Common myeloid progenitor, CD34-positive (primary cell): ENCODE measurements at regions not wholly inside any gene's neighbourhood (a gene's known extent, or its start where the extent isn't known, plus 50 kb on each side); places are given as distances from the start of the nearest gene placed in this dataset.

Experiments
- CTCF ChIA-PET: fragments of 350-600 bp; sonication (Branson Sonifier 250); formaldehyde crosslinking; loops from one replicate; lab custom pipeline; 2021; ENCODE audit warnings: antibody characterized with exemption; lab: Charles Lee
- POLR2A ChIA-PET: fragments of 350-600 bp; sonication (Branson Sonifier 250); formaldehyde crosslinking; loops from one replicate; lab custom pipeline; 2021; ENCODE audit warnings: antibody characterized with exemption; lab: Charles Lee
- DNase-seq, 3 donors: peaks; one replicate each; pipeline versions ENCODE4 v3.0.0 to v3.0.0-alpha.2; 2013
- H3K27ac ChIP-seq, 2 experiments: 1 replicate in 1 of 2; 2 replicates in 1 of 2; pipeline ENCODE4 v1.7.0; 2013; ENCODE audit warnings: inconsistent platforms in 2 of 2, low read length in 2 of 2, mild to moderate bottlenecking in 2 of 2, low read depth in 1 of 2, moderate library complexity in 1 of 2; ENCODE audit not compliant: severe bottlenecking in 2 of 2, insufficient read depth in 1 of 2, poor library complexity in 1 of 2
- H3K27me3 ChIP-seq, 5 experiments: replicated peaks in 2 of 5; 1 replicate in 3 of 5; 2 replicates in 2 of 5; pipeline versions ENCODE4 v1.6.1 to v1.7.0; 2013; ENCODE audit warnings: low read length in 4 of 5, mild to moderate bottlenecking in 2 of 5, moderate library complexity in 2 of 5, inconsistent platforms in 1 of 5; ENCODE audit not compliant: insufficient read depth in 5 of 5, control insufficient read depth in 4 of 5
- H3K36me3 ChIP-seq, 4 experiments: 1 replicate in 2 of 4; 2 replicates in 2 of 4; pipeline versions ENCODE4 v1.6.1 to v1.7.0; 2013; ENCODE audit warnings: low read length in 3 of 4, control low read depth in 1 of 4, mild to moderate bottlenecking in 1 of 4; ENCODE audit not compliant: control insufficient read depth in 4 of 4, insufficient read depth in 4 of 4
- H3K4me1 ChIP-seq, 4 experiments: 1 replicate in 3 of 4; 2 replicates in 1 of 4; pipeline versions ENCODE4 v1.6.1 to v1.7.1; 2013; ENCODE audit warnings: low read length in 3 of 4, mild to moderate bottlenecking in 3 of 4, control low read depth in 1 of 4, inconsistent platforms in 1 of 4, moderate library complexity in 1 of 4; ENCODE audit not compliant: control insufficient read depth in 4 of 4, insufficient read depth in 4 of 4; ENCODE audit errors: control extremely low read depth in 1 of 4
- H3K4me3 ChIP-seq, 7 experiments: 1 replicate in 4 of 7; 2 replicates in 3 of 7; pipeline versions ENCODE4 v1.5.1 to v1.7.0; 2013; ENCODE audit warnings: mild to moderate bottlenecking in 7 of 7, low read length in 6 of 7, moderate library complexity in 6 of 7, inconsistent platforms in 2 of 7, low read depth in 2 of 7, control low read depth in 1 of 7; ENCODE audit not compliant: insufficient read depth in 4 of 7, control insufficient read depth in 1 of 7; ENCODE audit errors: extremely low read depth in 1 of 7
- H3K9me3 ChIP-seq, 5 experiments: 1 replicate in 4 of 5; 2 replicates in 1 of 5; pipeline versions ENCODE4 v1.6.1 to v1.7.1; 2013; ENCODE audit warnings: low read length in 4 of 5, mild to moderate bottlenecking in 2 of 5, inconsistent platforms in 1 of 5, low read depth in 1 of 5, moderate library complexity in 1 of 5; ENCODE audit not compliant: control insufficient read depth in 4 of 5, insufficient read depth in 2 of 5; ENCODE audit errors: control extremely low read depth in 1 of 5
- WGBS: methylation state at CpG from one replicate; pipeline ENCODE4 v1.1.5; 2013; ENCODE audit not compliant: insufficient coverage; 5-methylcytosine and 5-hydroxymethylcytosine counted together

- ChIA-PET POLR2A (interaction anchor here (0.5 kb wide), 1 partner anchor 267 kb away, joined by 3 read pairs; no protein-coding TSS in a partner anchor), CTCF (no interaction called here)
- no peak overlapping the region for H3K4me3 ChIP-seq
- peaks cover 0 to 4% (median 0%) of the 10 kb centered on the region in 5 experiments for H3K9me3 ChIP-seq
- WGBS, result 29% methylated on average over 3 of the region's 3 CpGs
- DNase-seq, result peak in 1 of 3 donors; percentile 18
- no peak overlapping the region for H3K27ac ChIP-seq
- H3K4me1 ChIP-seq, result peaks cover 0 to 6% (median 0%) of the 10 kb centered on the region in 4 experiments
- H3K27me3 ChIP-seq, result no peaks in the 10 kb centered on the region
- no peaks in the 10 kb centered on the region for H3K36me3 ChIP-seq
Measured at GRCh38 chr9:115192280-115192679, 74.3 kb upstream of the TNC start.

- H3K4me1 ChIP-seq, result peaks cover 0 to 6% (median 0%) of the 10 kb centered on the region in 4 experiments
- H3K4me3 ChIP-seq, result no peak overlapping the region
- no peaks in the 10 kb centered on the region for H3K36me3 ChIP-seq
- ChIA-PET POLR2A (interaction anchor here (0.5 kb wide), 1 partner anchor 268 kb away, joined by 3 read pairs; no protein-coding TSS in a partner anchor), CTCF (no interaction called here)
- H3K27me3 ChIP-seq, result peaks cover 0 to under 1% (median 0%) of the 10 kb centered on the region in 5 experiments
- H3K9me3 ChIP-seq, result peaks cover 0 to 4% (median 0%) of the 10 kb centered on the region in 5 experiments
- DNase-seq, result no peak
- 100% methylated on average over 1 of the region's 2 CpGs for WGBS
- no peak overlapping the region for H3K27ac ChIP-seq
Measured at GRCh38 chr9:115192835-115193525, 75.0 kb upstream of the TNC start.

- H3K9me3 ChIP-seq, result peaks cover 0 to 4% (median 0%) of the 10 kb centered on the region in 5 experiments
- 91% methylated on average over 4 of the region's 4 CpGs for WGBS
- CTCF ChIA-PET, result no interaction called here
- peaks cover 0 to 3% (median 0%) of the 10 kb centered on the region in 5 experiments for H3K27me3 ChIP-seq
- DNase-seq, result no peak
- POLR2A ChIA-PET, result no interaction called here
- H3K4me1 ChIP-seq, result peaks cover 0 to 6% (median 0%) of the 10 kb centered on the region in 4 experiments
- H3K4me3 ChIP-seq, result no peak overlapping the region
- no peak overlapping the region for H3K27ac ChIP-seq
- no peaks in the 10 kb centered on the region for H3K36me3 ChIP-seq
Measured at GRCh38 chr9:115193777-115194176, 75.8 kb upstream of the TNC start.

- peaks cover 0 to 4% (median 0%) of the 10 kb centered on the region in 5 experiments for H3K9me3 ChIP-seq
- no peak overlapping the region for H3K27ac ChIP-seq
- ChIA-PET CTCF (no interaction called here), POLR2A (no interaction called here)
- H3K27me3 ChIP-seq, result peaks cover 0 to 4% (median 0%) of the 10 kb centered on the region in 5 experiments
- no peaks in the 10 kb centered on the region for H3K36me3 ChIP-seq
- no peak overlapping the region for H3K4me3 ChIP-seq
- DNase-seq, result no peak
- H3K4me1 ChIP-seq, result peaks cover 0 to 6% (median 0%) of the 10 kb centered on the region in 4 experiments
Measured at GRCh38 chr9:115194216-115194615, 76.3 kb upstream of the TNC start.

GRCh38 chr9:115195912-115196311, 78.0 kb upstream of the TNC start:
- WGBS, result 100% methylated on average over 1 of the region's 1 CpG
- CTCF ChIA-PET, result no interaction called here
- Histone ChIP-seq H3K27ac (no peak overlapping the region), H3K9me3 (peaks cover 0 to 3% (median 0%) of the 10 kb centered on the region in 5 experiments), H3K4me1 (peaks cover 0 to 6% (median 0%) of the 10 kb centered on the region in 4 experiments), H3K4me3 (no peak overlapping the region), H3K36me3 (no peaks in the 10 kb centered on the region), H3K27me3 (peaks cover 0 to 4% (median 0%) of the 10 kb centered on the region in 5 experiments)
- POLR2A ChIA-PET, result no interaction called here
- no peak for DNase-seq

- H3K27me3 ChIP-seq, result peaks cover 0 to 4% (median 0%) of the 10 kb centered on the region in 5 experiments
- peaks cover 0 to 3% (median 0%) of the 10 kb centered on the region in 5 experiments for H3K9me3 ChIP-seq
- POLR2A ChIA-PET, result no interaction called here
- H3K4me1 ChIP-seq, result peaks cover 0 to 5% (median 0%) of the 10 kb centered on the region in 4 experiments
- WGBS, result 94% methylated on average over 2 of the region's 3 CpGs
- DNase-seq, result no peak
- no peaks in the 10 kb centered on the region for H3K36me3 ChIP-seq
- no peak overlapping the region for H3K27ac ChIP-seq
- no peak overlapping the region for H3K4me3 ChIP-seq
- CTCF ChIA-PET, result no interaction called here
Measured at GRCh38 chr9:115196919-115197318, 79.0 kb upstream of the TNC start.

- CTCF ChIA-PET, result no interaction called here
- H3K27me3 ChIP-seq, result peaks cover 0 to 4% (median 0%) of the 10 kb centered on the region in 5 experiments
- 36% methylated on average over 4 of the region's 4 CpGs for WGBS
- H3K27ac ChIP-seq, result no peak overlapping the region
- H3K4me1 ChIP-seq, result no peaks in the 10 kb centered on the region
- H3K9me3 ChIP-seq, result peaks cover 0 to 3% (median 0%) of the 10 kb centered on the region in 5 experiments
- peak in 1 of 3 donors; percentile 8 for DNase-seq
- POLR2A ChIA-PET, result interaction anchor here (0.6 kb wide), 1 partner anchor 157 kb away, joined by 5 read pairs; no protein-coding TSS in a partner anchor
- no peaks in the 10 kb centered on the region for H3K36me3 ChIP-seq
- no peak overlapping the region for H3K4me3 ChIP-seq
Measured at GRCh38 chr9:115198001-115198400, 80.0 kb upstream of the TNC start.
